PC-3 (cell line): ENCODE measurements at regions not wholly inside any gene's neighbourhood (a gene's known extent, or its start where the extent isn't known, plus 50 kb on each side); places are given as distances from the start of the nearest gene placed in this dataset.

ENCODE experiments used
- ATAC-seq: fragments of 200-7000 bp; cut with Tn5 transposase; 2 replicates; pipeline ENCODE4 v1.9.1; 2020; ENCODE audit warnings: mild to moderate bottlenecking, moderate library complexity
- BruUV-seq: library from RNA; stranded (reverse); fragments of 400-500 nt; replicated peaks from 2 replicates; lab custom pipeline; 2021; lab: Mats Ljungman, UMichigan
- CTCF ChIA-PET: fragments of 300-600 bp; sonication (Branson Sonifier 250); formaldehyde crosslinking; loops from one replicate; lab custom pipeline; 2022; ENCODE audit warnings: antibody characterized with exemption; lab: Charles Lee
- POLR2A ChIA-PET: fragments of 300-600 bp; sonication (Branson Sonifier 250); formaldehyde crosslinking; loops from one replicate; lab custom pipeline; 2022; ENCODE audit warnings: antibody characterized with exemption; ENCODE audit not compliant: unreplicated experiment; lab: Charles Lee
- DNase-seq: peaks from one replicate; pipeline ENCODE4 v3.0.0-alpha.2; 2015
- H2AFZ ChIP-seq: fragments of 300-600 bp; sonication (generic); 2 replicates; pipeline ENCODE4 v1.6.0; 2016; ENCODE audit warnings: antibody characterized with exemption, low read length
- H3F3A ChIP-seq: fragments of 300-600 bp; sonication (generic); one replicate; pipeline ENCODE4 v1.6.0; 2017; ENCODE audit warnings: antibody characterized with exemption, low read length, control low read depth, mild to moderate bottlenecking; ENCODE audit not compliant: unreplicated experiment
- H3K27ac ChIP-seq: fragments of 300-600 bp; sonication (generic); 2 replicates; pipeline ENCODE4 v1.5.1; 2016; ENCODE audit warnings: mild to moderate bottlenecking, low read length
- H3K27me3 ChIP-seq: fragments of 300-600 bp; sonication (generic); 2 replicates; pipeline ENCODE4 v1.6.1; 2016; ENCODE audit warnings: low read length, mixed read lengths
- H3K36me3 ChIP-seq: fragments of 300-600 bp; sonication (generic); 2 replicates; pipeline ENCODE4 v1.6.1; 2016; ENCODE audit warnings: low read depth, mixed run types, low read length, mixed read lengths
- H3K4me1 ChIP-seq: fragments of 300-600 bp; sonication (generic); 2 replicates; pipeline ENCODE4 v1.5.1; 2016; ENCODE audit warnings: low read length; ENCODE audit not compliant: insufficient read depth
- H3K4me2 ChIP-seq: fragments of 300-600 bp; sonication (generic); 2 replicates; pipeline ENCODE4 v1.6.0; 2016; ENCODE audit warnings: low read length
- H3K4me3 ChIP-seq: fragments of 300-600 bp; sonication (generic); 2 replicates; pipeline ENCODE4 v1.5.1; 2016; ENCODE audit warnings: mild to moderate bottlenecking, low read length, mixed read lengths
- H3K79me2 ChIP-seq: fragments of 300-600 bp; sonication (generic); 2 replicates; pipeline ENCODE4 v1.6.1; 2017; ENCODE audit warnings: low read length, mixed read lengths
- H3K9ac ChIP-seq: fragments of 300-600 bp; sonication (generic); 2 replicates; pipeline ENCODE4 v1.6.0; 2016; ENCODE audit warnings: mild to moderate bottlenecking, low read length
- H3K9me2 ChIP-seq: fragments of 300-600 bp; sonication (generic); replicated peaks from 2 replicates; pipeline ENCODE4 v1.6.1; 2016; ENCODE audit warnings: mixed run types, low read length, mixed read lengths
- H3K9me3 ChIP-seq: fragments of 300-600 bp; sonication (generic); 2 replicates; pipeline ENCODE4 v1.6.1; 2016; ENCODE audit warnings: low read length, mixed read lengths
- H4K20me1 ChIP-seq: fragments of 300-600 bp; sonication (generic); 2 replicates; pipeline ENCODE4 v1.6.1; 2016; ENCODE audit warnings: low read length, mixed read lengths
- EZH2 ChIP-seq: fragments of 300-600 bp; sonication (generic); IDR thresholded peaks from one replicate; pipeline ENCODE4 v1.6.1; 2017; ENCODE audit warnings: antibody characterized with exemption, mild to moderate bottlenecking, low read length; ENCODE audit not compliant: unreplicated experiment
- EZH2phosphoT487 ChIP-seq: fragments of 300-600 bp; sonication (generic); IDR thresholded peaks from 2 replicates; pipeline ENCODE4 v1.6.1; 2018; ENCODE audit warnings: mild to moderate bottlenecking, antibody characterized with exemption, low read length, borderline replicate concordance
- intact Hi-C: fragments of 100-400 bp; cut with micrococcal nuclease; formaldehyde crosslinking; loops from 2 replicates; pipeline ENCODE4 v1.9.0; 2023
- TF ChIP-seq, protein P1 (sequence below): fragments of 300-600 bp; sonication (generic); conservative IDR thresholded peaks from 2 replicates; pipeline ENCODE4 v1.5.1; 2017; ENCODE audit warnings: antibody characterized with exemption, low read depth, mild to moderate bottlenecking, low read length

DNA sequence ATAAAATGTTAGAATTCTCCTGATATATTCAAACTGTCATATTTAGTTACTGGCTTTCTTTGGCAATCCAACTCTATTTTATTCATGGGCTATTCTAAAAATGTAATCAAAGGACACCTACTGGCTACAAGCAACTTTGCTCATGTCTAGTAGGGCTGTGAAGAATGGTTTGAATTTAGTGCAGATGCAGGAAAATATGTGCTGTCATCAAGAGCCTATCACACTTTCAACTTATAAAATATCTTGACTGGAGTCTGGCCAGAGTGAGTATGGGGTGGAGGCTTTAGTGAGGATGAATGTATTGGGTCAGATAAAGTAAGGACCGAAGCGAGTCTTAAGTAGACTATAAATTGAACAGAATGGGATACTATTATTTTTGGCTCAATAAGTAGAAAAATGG lies 343.4 kb upstream of the SPRED2 start:
- Histone ChIP-seq H3F3A (no peaks in the 10 kb centered on the region), H3K9ac (no peak overlapping the region), H3K79me2 (no peaks in the 10 kb centered on the region), H3K36me3 (no peaks in the 10 kb centered on the region), H3K4me3 (no peak overlapping the region), H3K27ac (no peak overlapping the region), H3K9me2 (no peaks in the 10 kb centered on the region), H3K4me1 (no peaks in the 10 kb centered on the region), H3K4me2 (no peak overlapping the region), H4K20me1 (no peaks in the 10 kb centered on the region), H3K27me3 (peaks cover 70% of the 10 kb centered on the region), H3K9me3 (no peaks in the 10 kb centered on the region), H2AFZ (no peak overlapping the region)
- no peak for DNase-seq
- no peak for TF ChIP-seq EZH2phosphoT487
- TF ChIP-seq, protein P1, sequence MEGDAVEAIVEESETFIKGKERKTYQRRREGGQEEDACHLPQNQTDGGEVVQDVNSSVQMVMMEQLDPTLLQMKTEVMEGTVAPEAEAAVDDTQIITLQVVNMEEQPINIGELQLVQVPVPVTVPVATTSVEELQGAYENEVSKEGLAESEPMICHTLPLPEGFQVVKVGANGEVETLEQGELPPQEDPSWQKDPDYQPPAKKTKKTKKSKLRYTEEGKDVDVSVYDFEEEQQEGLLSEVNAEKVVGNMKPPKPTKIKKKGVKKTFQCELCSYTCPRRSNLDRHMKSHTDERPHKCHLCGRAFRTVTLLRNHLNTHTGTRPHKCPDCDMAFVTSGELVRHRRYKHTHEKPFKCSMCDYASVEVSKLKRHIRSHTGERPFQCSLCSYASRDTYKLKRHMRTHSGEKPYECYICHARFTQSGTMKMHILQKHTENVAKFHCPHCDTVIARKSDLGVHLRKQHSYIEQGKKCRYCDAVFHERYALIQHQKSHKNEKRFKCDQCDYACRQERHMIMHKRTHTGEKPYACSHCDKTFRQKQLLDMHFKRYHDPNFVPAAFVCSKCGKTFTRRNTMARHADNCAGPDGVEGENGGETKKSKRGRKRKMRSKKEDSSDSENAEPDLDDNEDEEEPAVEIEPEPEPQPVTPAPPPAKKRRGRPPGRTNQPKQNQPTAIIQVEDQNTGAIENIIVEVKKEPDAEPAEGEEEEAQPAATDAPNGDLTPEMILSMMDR, result peak; percentile 36; the same call in 1 of the 2 replicates
- CTCF ChIA-PET, result no interaction called here
- intact Hi-C loops, result loop anchor here (2.0 to 5.0 kb wide), 2 partner anchors 54 to 135 kb away; no protein-coding TSS in a partner anchor
- ATAC-seq, result no peak
- POLR2A ChIA-PET, result no interaction called here
- BruUV-seq, result no TSS peak

DNA sequence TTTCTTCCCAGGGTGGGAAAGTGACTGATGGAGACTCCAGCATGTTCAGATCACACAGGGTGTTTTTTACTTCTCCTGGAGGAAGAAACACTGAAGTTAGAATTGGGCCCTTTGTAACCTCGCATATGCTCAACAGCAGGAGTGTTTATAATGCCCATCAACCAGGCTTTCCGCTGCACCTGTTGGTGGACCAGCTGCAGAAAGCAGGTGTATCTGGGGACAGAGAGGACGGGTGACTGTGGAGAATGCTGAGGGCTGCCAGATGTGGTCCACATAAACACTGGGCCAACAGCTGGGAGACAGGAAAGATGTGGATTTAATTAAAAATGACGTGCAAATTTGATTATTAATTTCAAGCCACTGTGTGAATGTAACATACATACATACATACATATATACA lies 335.5 kb upstream of the SPRED2 start:
- BruUV-seq, result no TSS peak
- H3K9me2 ChIP-seq, result no peaks in the 10 kb centered on the region
- ATAC-seq, result no peak
- no peak overlapping the region for H2AFZ ChIP-seq
- ChIA-PET CTCF (no interaction called here), POLR2A (no interaction called here)
- H3K9ac ChIP-seq, result no peak overlapping the region
- no peaks in the 10 kb centered on the region for H3K79me2 ChIP-seq
- H3K4me2 ChIP-seq, result no peak overlapping the region
- intact Hi-C loops, result no loop called here
- H3F3A ChIP-seq, result no peaks in the 10 kb centered on the region
- no peak overlapping the region for H3K4me3 ChIP-seq
- no peaks in the 10 kb centered on the region for H3K36me3 ChIP-seq
- TF ChIP-seq, protein P1, result no peak
- no peak for TF ChIP-seq EZH2
- no peak for TF ChIP-seq EZH2phosphoT487
- H3K27me3 ChIP-seq, result peaks cover 63% of the 10 kb centered on the region
- H4K20me1 ChIP-seq, result no peaks in the 10 kb centered on the region
- DNase-seq, result no peak
- H3K9me3 ChIP-seq, result no peaks in the 10 kb centered on the region
- no peak overlapping the region for H3K27ac ChIP-seq
- H3K4me1 ChIP-seq, result no peaks in the 10 kb centered on the region

DNA sequence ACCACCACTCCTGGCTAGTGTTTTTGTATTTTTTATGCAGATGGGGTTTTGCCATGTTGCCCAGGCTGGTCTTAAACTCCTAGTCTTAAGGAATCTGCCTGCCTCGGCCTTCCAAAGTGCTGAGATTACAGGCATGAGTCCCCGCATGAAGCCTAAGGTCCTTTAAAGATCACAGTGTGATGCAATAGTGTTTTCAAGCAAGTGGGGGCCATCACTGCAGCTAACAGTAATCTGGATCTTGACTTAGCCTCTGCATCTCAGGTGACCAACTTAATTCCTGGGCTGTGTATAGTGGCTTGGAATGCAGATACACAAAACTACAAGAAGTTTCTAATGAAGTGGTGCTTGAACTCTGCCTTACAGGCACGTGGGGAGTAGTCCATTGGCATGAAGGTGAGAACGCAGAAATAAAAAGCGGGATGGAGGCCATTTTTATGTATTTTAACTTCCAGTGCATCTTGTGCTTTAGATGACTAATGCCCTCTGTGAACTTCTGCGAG lies 334.4 kb upstream of the SPRED2 start:
- H3K9me3 ChIP-seq, result no peaks in the 10 kb centered on the region
- no peak overlapping the region for H3K4me3 ChIP-seq
- no peaks in the 10 kb centered on the region for H4K20me1 ChIP-seq
- no peaks in the 10 kb centered on the region for H3K79me2 ChIP-seq
- no peaks in the 10 kb centered on the region for H3F3A ChIP-seq
- TF ChIP-seq EZH2 (no peak), EZH2phosphoT487 (no peak)
- TF ChIP-seq, protein P1, result no peak
- BruUV-seq, result no TSS peak
- H3K36me3 ChIP-seq, result no peaks in the 10 kb centered on the region
- no peak overlapping the region for H2AFZ ChIP-seq
- no peak overlapping the region for H3K4me2 ChIP-seq
- H3K27me3 ChIP-seq, result peaks cover 54% of the 10 kb centered on the region
- H3K4me1 ChIP-seq, result no peaks in the 10 kb centered on the region
- intact Hi-C loops, result no loop called here
- H3K9me2 ChIP-seq, result no peaks in the 10 kb centered on the region
- H3K9ac ChIP-seq, result no peak overlapping the region
- ChIA-PET CTCF (no interaction called here), POLR2A (no interaction called here)
- no peak overlapping the region for H3K27ac ChIP-seq
- ATAC-seq, result no peak
- no peak for DNase-seq
